Activated naive CD4-positive, alpha-beta T cell treated with anti-CD3 and anti-CD28 coated beads, Interleukin-2, amount 50 U/mL, for 24 hours (primary cell): ENCODE measurements at regions not wholly inside any gene's neighbourhood (a gene's known extent, or its start where the extent isn't known, plus 50 kb on each side); places are given as distances from the start of the nearest gene placed in this dataset.

Source experiments
- H3K27ac Mint-ChIP-seq: one replicate; pipeline ENCODE4 v1.8.0; 2021; ENCODE audit warnings: mild to moderate bottlenecking, mixed read lengths
- H3K27me3 Mint-ChIP-seq: one replicate; pipeline ENCODE4 v1.8.0; 2021; ENCODE audit warnings: mixed read lengths
- H3K36me3 Mint-ChIP-seq: one replicate; pipeline ENCODE4 v1.8.0; 2021; ENCODE audit warnings: mixed read lengths
- H3K4me1 Mint-ChIP-seq: one replicate; pipeline ENCODE4 v1.8.0; 2021; ENCODE audit warnings: mixed read lengths
- H3K4me3 Mint-ChIP-seq: one replicate; pipeline ENCODE4 v1.8.0; 2021; ENCODE audit warnings: mild to moderate bottlenecking, mixed read lengths
- H3K9me3 Mint-ChIP-seq: one replicate; pipeline ENCODE4 v1.8.0; 2021; ENCODE audit warnings: mixed read lengths

- H3K4me1 Mint-ChIP-seq, result no peaks in the 10 kb centered on the region
- H3K27ac Mint-ChIP-seq, result no peak overlapping the region
- peaks cover 7% of the 10 kb centered on the region for H3K9me3 Mint-ChIP-seq
- no peaks in the 10 kb centered on the region for H3K36me3 Mint-ChIP-seq
- peaks cover 2% of the 10 kb centered on the region for H3K27me3 Mint-ChIP-seq
- H3K4me3 Mint-ChIP-seq, result no peak overlapping the region
These were observed 502.1 kb downstream of the GRIN2A start for GRCh38 chr16:9680019-9680655.

- H3K4me3 Mint-ChIP-seq, result no peak overlapping the region
- H3K36me3 Mint-ChIP-seq, result no peaks in the 10 kb centered on the region
- no peak overlapping the region for H3K27ac Mint-ChIP-seq
- peaks cover 7% of the 10 kb centered on the region for H3K9me3 Mint-ChIP-seq
- no peaks in the 10 kb centered on the region for H3K4me1 Mint-ChIP-seq
- peaks cover 1% of the 10 kb centered on the region for H3K27me3 Mint-ChIP-seq
These were observed 501.3 kb downstream of the GRIN2A start for GRCh38 chr16:9680968-9681367.

- H3K36me3 Mint-ChIP-seq, result no peaks in the 10 kb centered on the region
- no peak overlapping the region for H3K27ac Mint-ChIP-seq
- no peaks in the 10 kb centered on the region for H3K4me1 Mint-ChIP-seq
- peaks cover 1% of the 10 kb centered on the region for H3K27me3 Mint-ChIP-seq
- H3K4me3 Mint-ChIP-seq, result no peak overlapping the region
- H3K9me3 Mint-ChIP-seq, result peaks cover 7% of the 10 kb centered on the region
These were observed 500.7 kb downstream of the GRIN2A start for GRCh38 chr16:9681508-9681907.

- Mint-ChIP-seq H3K4me3 (no peak overlapping the region), H3K4me1 (no peaks in the 10 kb centered on the region), H3K27me3 (peaks cover 1% of the 10 kb centered on the region), H3K27ac (no peak overlapping the region), H3K9me3 (peaks cover 11% of the 10 kb centered on the region), H3K36me3 (no peaks in the 10 kb centered on the region)
These were observed 499.9 kb downstream of the GRIN2A start for GRCh38 chr16:9682320-9682719.

GRCh38 chr16:9683677-9684076 is 498.6 kb downstream of the GRIN2A start:
- Mint-ChIP-seq H3K36me3 (no peaks in the 10 kb centered on the region), H3K27me3 (peaks cover 1% of the 10 kb centered on the region), H3K27ac (no peak overlapping the region)

GRCh38 chr16:9687737-9688319 is 494.4 kb downstream of the GRIN2A start:
- Mint-ChIP-seq H3K4me1 (no peaks in the 10 kb centered on the region), H3K36me3 (no peaks in the 10 kb centered on the region), H3K27me3 (no peaks in the 10 kb centered on the region), H3K9me3 (peaks cover 11% of the 10 kb centered on the region), H3K27ac (no peak overlapping the region), H3K4me3 (no peak overlapping the region)

More at GRCh38 chr16:9683677-9684076, 498.6 kb downstream of the GRIN2A start:
- peaks cover 11% of the 10 kb centered on the region for H3K9me3 Mint-ChIP-seq
- H3K4me3 Mint-ChIP-seq, result no peak overlapping the region
- no peaks in the 10 kb centered on the region for H3K4me1 Mint-ChIP-seq

- H3K9me3 Mint-ChIP-seq, result peaks cover 4% of the 10 kb centered on the region
- H3K27ac Mint-ChIP-seq, result no peak overlapping the region
These were observed 492.6 kb downstream of the GRIN2A start for GRCh38 chr16:9689597-9689996.

GRCh38 chr16:9695152-9695551 is 487.1 kb downstream of the GRIN2A start:
- no peak overlapping the region for H3K4me3 Mint-ChIP-seq
- H3K9me3 Mint-ChIP-seq, result peaks cover 5% of the 10 kb centered on the region
- H3K36me3 Mint-ChIP-seq, result no peaks in the 10 kb centered on the region
- peaks cover 3% of the 10 kb centered on the region for H3K27me3 Mint-ChIP-seq
- no peak overlapping the region for H3K27ac Mint-ChIP-seq
- H3K4me1 Mint-ChIP-seq, result no peaks in the 10 kb centered on the region

More at GRCh38 chr16:9689597-9689996, 492.6 kb downstream of the GRIN2A start:
- H3K36me3 Mint-ChIP-seq, result no peaks in the 10 kb centered on the region
- no peaks in the 10 kb centered on the region for H3K4me1 Mint-ChIP-seq
- H3K27me3 Mint-ChIP-seq, result peaks cover 1% of the 10 kb centered on the region
- H3K4me3 Mint-ChIP-seq, result no peak overlapping the region
